HepG2 (cell line): ENCODE measurements at regions not wholly inside any gene's neighbourhood (a gene's known extent, or its start where the extent isn't known, plus 50 kb on each side); places are given as distances from the start of the nearest gene placed in this dataset.
A peak's percentile ranks its signal among the peaks of the same experiment; 100 is the strongest.

Experiments used
- ARID5B ChIP-seq: IDR thresholded peaks from 2 replicates; pipeline ENCODE4 v1.4.0; 2020; ENCODE audit warnings: mild to moderate bottlenecking, missing genetic modification reagents
- BORCS8-MEF2B ChIP-seq: sonication (generic); formaldehyde crosslinking; IDR thresholded peaks from 2 replicates; pipeline ENCODE4 v1.8.0; 2022; ENCODE audit warnings: mild to moderate bottlenecking, missing genetic modification reagents
- CSRNP1 ChIP-seq: sonication (generic); formaldehyde crosslinking; IDR thresholded peaks from 2 replicates; pipeline ENCODE4 v1.8.1; 2023; ENCODE audit warnings: mild to moderate bottlenecking, missing genetic modification reagents
- GATAD2A ChIP-seq: IDR thresholded peaks from 2 replicates; pipeline ENCODE4 v1.6.1; 2016
- NCOA2 ChIP-seq: sonication (generic); formaldehyde crosslinking; IDR thresholded peaks from 2 replicates; pipeline ENCODE4 v1.8.0; 2022; ENCODE audit warnings: inconsistent platforms
- PATZ1 ChIP-seq: sonication (generic); formaldehyde crosslinking; IDR thresholded peaks from 2 replicates; pipeline ENCODE4 v1.4.0; 2020; ENCODE audit warnings: missing genetic modification reagents
- SKIL ChIP-seq: sonication (generic); formaldehyde crosslinking; IDR thresholded peaks from 2 replicates; pipeline ENCODE4 v1.8.0; 2022; ENCODE audit warnings: missing genetic modification reagents, mild to moderate bottlenecking, moderate library complexity, borderline replicate concordance
- SOX6 ChIP-seq, 2 experiments: fragments of 450-650 bp in 1 of 2; sonication (generic) in 1 of 2; formaldehyde crosslinking in 1 of 2; IDR thresholded peaks; 2 replicates each; pipeline versions ENCODE4 v1.4.0 to v1.6.1; 2017 to 2020; ENCODE audit warnings: antibody characterized with exemption in 1 of 2, mild to moderate bottlenecking in 1 of 2, missing genetic modification reagents in 1 of 2
- TEAD3 ChIP-seq: optimal IDR thresholded peaks from 2 replicates; pipeline ENCODE3; 2016; ENCODE audit warnings: borderline replicate concordance
- TFE3 ChIP-seq: IDR thresholded peaks from 2 replicates; pipeline ENCODE4 v1.6.1; 2016
- ZNF3 ChIP-seq: IDR thresholded peaks from 2 replicates; pipeline ENCODE4 v1.7.0; 2017; ENCODE audit warnings: inconsistent platforms

GRCh38 chr11:122229481-122230384 lies 113.7 kb upstream of the BLID start (continued):
- peak; percentile 71 for TF ChIP-seq ARID5B (CRISPR knock-in tag)
- TF ChIP-seq GATAD2A (CRISPR knock-in tag): peak; percentile 15; the same call in 1 of the 2 replicates
- no peak for TF ChIP-seq ZNF3 (CRISPR knock-in tag)
- TF ChIP-seq TFE3 (CRISPR knock-in tag): no peak
- peak; percentile 27; the same call in 1 of the 2 replicates for TF ChIP-seq PATZ1
- TF ChIP-seq BORCS8-MEF2B (CRISPR knock-in tag): 0 out of 2 replicates have a peak, but pooled peaks have one; percentile 20
- TF ChIP-seq SOX6 (IDR thresholded peaks at IDR 0.05): no peak
- TF ChIP-seq SOX6 (CRISPR knock-in tag; IDR thresholded peaks at IDR 0.05): peak; percentile 90
- TF ChIP-seq NCOA2 (CRISPR knock-in tag): peak; percentile 35; the same call in 1 of the 2 replicates
- TF ChIP-seq TEAD3 (CRISPR knock-in tag): peak; percentile 76
- peak; percentile 29; the same call in 1 of the 2 replicates for TF ChIP-seq SKIL (CRISPR knock-in tag)
- TF ChIP-seq CSRNP1 (CRISPR knock-in tag): no peak
